HG02678 (cell line): ENCODE measurements at regions not wholly inside any gene's neighbourhood (a gene's known extent, or its start where the extent isn't known, plus 50 kb on each side); places are given as distances from the start of the nearest gene placed in this dataset.

Experiments used
- ATAC-seq: cut with Tn5 transposase; IDR thresholded peaks from one replicate; pipeline ENCODE4 v1.9.1; 2021; ENCODE audit warnings: mild to moderate bottlenecking, moderate library complexity; ENCODE audit not compliant: unreplicated experiment

- ATAC-seq = no peak
Measured at GRCh38 chr2:153109793-153110192, 368.8 kb downstream of the RPRM start.

GRCh38 chr2:153106802-153107477 lies 371.6 kb downstream of the RPRM start:
- peak; percentile 54 for ATAC-seq

- peak; percentile 10 for ATAC-seq
Measured at GRCh38 chr2:153105829-153106578, 372.6 kb downstream of the RPRM start.

- no peak for ATAC-seq
Measured at GRCh38 chr2:153101187-153101586, 377.4 kb downstream of the RPRM start.

- no peak for ATAC-seq
Measured at GRCh38 chr2:153100151-153100550, 378.4 kb downstream of the RPRM start.

GRCh38 chr2:153098073-153098472 lies 379.7 kb downstream of the ARL6IP6 start:
- ATAC-seq = no peak

GRCh38 chr2:153096272-153096671 lies 377.9 kb downstream of the ARL6IP6 start:
- ATAC-seq = no peak

GRCh38 chr2:153091344-153091743 lies 372.9 kb downstream of the ARL6IP6 start:
- ATAC-seq = no peak

GRCh38 chr2:153079315-153079714 lies 360.9 kb downstream of the ARL6IP6 start:
- ATAC-seq = no peak

GRCh38 chr2:153077311-153077710 lies 358.9 kb downstream of the ARL6IP6 start:
- no peak for ATAC-seq

- ATAC-seq = no peak
Measured at GRCh38 chr2:153074207-153074606, 355.8 kb downstream of the ARL6IP6 start.

GRCh38 chr2:153072813-153073212 lies 354.4 kb downstream of the ARL6IP6 start:
- no peak for ATAC-seq

- no peak for ATAC-seq
Measured at GRCh38 chr2:153072077-153072476, 353.7 kb downstream of the ARL6IP6 start.

- no peak for ATAC-seq
Measured at GRCh38 chr2:153071090-153071489, 352.7 kb downstream of the ARL6IP6 start.

- ATAC-seq = no peak
Measured at GRCh38 chr2:153068915-153069314, 350.5 kb downstream of the ARL6IP6 start.

GRCh38 chr2:153068052-153068451 lies 349.6 kb downstream of the ARL6IP6 start:
- no peak for ATAC-seq

- no peak for ATAC-seq
Measured at GRCh38 chr2:153059338-153060052, 341.1 kb downstream of the ARL6IP6 start.

- ATAC-seq = no peak
Measured at GRCh38 chr2:153057743-153058142, 339.3 kb downstream of the ARL6IP6 start.

- ATAC-seq = no peak
Measured at GRCh38 chr2:153055182-153055581, 336.8 kb downstream of the ARL6IP6 start.

GRCh38 chr2:153052807-153053559 lies 334.6 kb downstream of the ARL6IP6 start:
- ATAC-seq = no peak

- no peak for ATAC-seq
Measured at GRCh38 chr2:153047220-153047619, 328.8 kb downstream of the ARL6IP6 start.
